Activated CD4-positive, alpha-beta T cell treated with anti-CD3 and anti-CD28 coated beads for 4 hours (primary cell): ENCODE measurements at regions not wholly inside any gene's neighbourhood (a gene's known extent, or its start where the extent isn't known, plus 50 kb on each side); places are given as distances from the start of the nearest gene placed in this dataset.
"Not testable (repeated sequence)": the region's sequence is repeated elsewhere in the genome, so short reads cannot be mapped to it uniquely, and the experiment has no call there.

Experiments used
- DNase-seq, 2 donors: peaks; one replicate each; pipeline ENCODE4 v3.0.0-alpha.2; 2020

GRCh38 chr12:127987199-127987901 lies 279.6 kb upstream of the TMEM132C start:
- DNase-seq, result no peak

- DNase-seq, result no peak
Measured at GRCh38 chr12:127991485-127991884, 275.5 kb upstream of the TMEM132C start.

GRCh38 chr12:127998988-127999387 lies 268.0 kb upstream of the TMEM132C start:
- DNase-seq, result no peak

GRCh38 chr12:128004383-128004938 lies 262.5 kb upstream of the TMEM132C start:
- DNase-seq, result no peak

GRCh38 chr12:128007250-128007649 lies 259.7 kb upstream of the TMEM132C start:
- no peak for DNase-seq

- DNase-seq, result no peak
Measured at GRCh38 chr12:128008341-128008740, 258.6 kb upstream of the TMEM132C start.

GRCh38 chr12:128009108-128009507 lies 257.9 kb upstream of the TMEM132C start:
- DNase-seq, result no peak

- DNase-seq, result no peak
Measured at GRCh38 chr12:128012110-128012509, 254.9 kb upstream of the TMEM132C start.

GRCh38 chr12:128015276-128015675 lies 251.7 kb upstream of the TMEM132C start:
- no peak for DNase-seq

GRCh38 chr12:128018067-128018466 lies 248.9 kb upstream of the TMEM132C start:
- DNase-seq, result no peak

GRCh38 chr12:128019996-128020544 lies 246.9 kb upstream of the TMEM132C start:
- no peak for DNase-seq

GRCh38 chr12:128021561-128021960 lies 245.4 kb upstream of the TMEM132C start:
- DNase-seq, result no peak

GRCh38 chr12:128025589-128026245 lies 241.3 kb upstream of the TMEM132C start:
- no peak for DNase-seq

GRCh38 chr12:128026696-128027574 lies 240.0 kb upstream of the TMEM132C start:
- no peak for DNase-seq

GRCh38 chr12:128033473-128033872 lies 233.5 kb upstream of the TMEM132C start:
- no peak for DNase-seq

GRCh38 chr12:128040971-128041370 lies 226.0 kb upstream of the TMEM132C start:
- no peak for DNase-seq

GRCh38 chr12:128042283-128042682 lies 224.7 kb upstream of the TMEM132C start:
- DNase-seq, result not testable (repeated sequence)

GRCh38 chr12:128042825-128043224 lies 224.1 kb upstream of the TMEM132C start:
- no peak for DNase-seq

GRCh38 chr12:128043317-128043716 lies 223.7 kb upstream of the TMEM132C start:
- DNase-seq, result no peak

GRCh38 chr12:128047266-128048060 lies 219.5 kb upstream of the TMEM132C start:
- no peak for DNase-seq

- DNase-seq, result no peak
Measured at GRCh38 chr12:128052331-128052730, 214.6 kb upstream of the TMEM132C start.

- no peak for DNase-seq
Measured at GRCh38 chr12:128052777-128053176, 214.2 kb upstream of the TMEM132C start.
